HG03066 (cell line): ENCODE measurements at regions not wholly inside any gene's neighbourhood (a gene's known extent, or its start where the extent isn't known, plus 50 kb on each side); places are given as distances from the start of the nearest gene placed in this dataset.

Source experiments
- ATAC-seq: cut with Tn5 transposase; IDR thresholded peaks from one replicate; pipeline ENCODE4 v1.9.1; 2021; ENCODE audit warnings: low read depth; ENCODE audit not compliant: unreplicated experiment

DNA sequence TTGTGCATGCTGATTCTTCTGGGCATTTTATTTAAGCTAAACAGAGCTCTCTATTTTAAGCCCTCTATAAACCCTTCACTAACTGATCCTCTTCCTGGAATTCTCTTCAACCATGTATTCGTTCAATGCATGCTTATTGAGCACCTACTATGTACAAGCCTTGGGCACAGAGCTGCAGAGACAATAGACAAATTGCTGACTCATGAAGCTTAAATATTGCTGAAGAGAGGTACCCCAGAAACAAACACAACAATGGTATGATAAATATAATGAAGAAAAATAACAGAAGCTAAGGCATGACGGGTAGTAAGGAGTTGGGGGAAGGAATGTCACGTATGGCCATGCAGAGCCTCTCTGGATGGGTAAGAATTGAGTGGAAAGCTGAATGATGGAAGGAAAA lies 222.2 kb downstream of the PPARGC1A start:
- no peak for ATAC-seq

DNA sequence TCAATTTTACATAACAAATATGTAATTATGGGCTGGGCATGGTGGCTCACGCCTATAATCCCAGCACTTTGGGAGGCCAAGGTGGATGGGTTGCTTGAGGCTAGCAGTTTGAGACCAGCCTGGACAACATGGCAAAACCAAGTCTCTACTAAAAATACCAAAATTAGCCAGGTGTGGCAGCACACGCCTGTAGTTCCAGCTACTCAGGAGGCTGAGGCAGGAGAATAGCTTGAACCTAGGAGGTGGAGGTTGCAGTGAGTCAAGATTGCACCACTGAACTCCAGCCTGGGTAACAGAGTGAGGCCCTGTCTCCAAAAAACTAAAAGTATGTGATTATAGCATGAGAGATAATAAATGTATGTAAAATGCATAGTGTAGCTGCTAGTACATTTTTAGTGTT lies 229.0 kb downstream of the PPARGC1A start:
- no peak for ATAC-seq

DNA sequence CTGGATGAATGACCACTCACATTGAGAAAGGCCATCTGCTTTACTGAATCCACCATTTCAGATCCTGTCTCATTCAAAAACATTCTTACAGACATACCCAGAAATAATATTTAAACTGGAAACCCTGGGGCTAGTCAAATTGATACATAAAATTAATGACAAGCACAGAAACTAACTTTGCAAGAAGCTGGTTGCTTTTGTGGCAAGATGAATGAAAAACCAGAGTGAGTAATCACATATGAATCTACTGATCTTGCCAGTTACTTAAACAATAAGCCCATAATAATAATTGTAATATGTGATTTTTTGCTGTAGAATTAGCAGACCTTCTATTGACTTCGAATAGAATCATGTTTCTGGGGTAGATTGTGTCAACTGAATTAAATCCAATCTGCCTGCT lies 235.1 kb downstream of the PPARGC1A start:
- no peak for ATAC-seq

DNA sequence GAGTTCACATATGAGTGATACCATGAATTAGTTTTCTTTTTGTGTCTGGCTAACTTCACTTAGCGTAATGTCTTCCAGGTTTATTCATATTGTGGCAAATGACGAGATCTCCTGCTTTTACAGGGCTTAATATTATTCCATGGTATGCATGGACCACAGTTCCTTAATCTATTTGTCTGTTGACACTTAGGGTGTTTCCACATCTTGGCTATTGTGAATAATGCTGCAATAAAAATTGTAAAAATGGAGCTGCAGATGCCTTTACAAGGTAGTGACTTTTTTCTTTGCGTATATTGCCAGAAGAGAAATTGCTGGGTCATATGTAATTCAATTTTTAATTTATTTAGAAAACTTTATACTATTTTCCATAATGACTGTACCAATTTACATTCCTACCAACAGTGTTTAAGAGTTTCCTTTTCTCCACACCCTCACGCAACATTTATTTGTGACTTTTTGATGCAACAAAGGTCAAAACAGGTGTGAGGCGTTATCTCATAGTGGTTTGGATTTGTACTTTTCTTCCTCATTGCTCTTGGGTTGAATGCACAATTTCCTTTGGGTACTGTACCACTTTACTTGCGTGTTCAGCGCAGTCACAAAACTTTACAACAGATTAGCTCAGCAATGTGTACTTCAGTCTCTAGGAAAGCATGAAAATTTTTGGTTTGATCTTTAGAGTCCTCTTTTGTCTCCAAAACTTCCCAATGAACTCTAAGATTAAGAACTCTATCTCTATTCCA lies 240.8 kb downstream of the PPARGC1A start:
- ATAC-seq, result no peak

DNA sequence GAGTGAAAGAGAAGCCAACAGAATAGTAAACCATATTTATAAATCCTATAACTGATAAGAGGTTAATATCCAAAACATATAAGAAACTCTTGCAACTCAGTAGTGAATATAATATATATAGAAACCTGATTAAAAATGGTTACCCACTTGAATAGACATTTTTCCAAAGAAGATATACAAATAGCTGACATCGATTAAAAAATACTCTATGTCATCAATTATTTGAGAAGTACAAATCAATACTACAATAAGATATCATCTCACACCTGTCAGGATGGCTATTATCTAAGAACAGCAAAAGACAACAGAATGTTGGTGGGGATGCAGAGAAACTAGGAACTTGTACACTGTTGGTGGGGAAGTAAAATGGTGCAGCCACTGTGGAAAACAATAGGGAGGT lies 254.4 kb downstream of the PPARGC1A start:
- no peak for ATAC-seq

DNA sequence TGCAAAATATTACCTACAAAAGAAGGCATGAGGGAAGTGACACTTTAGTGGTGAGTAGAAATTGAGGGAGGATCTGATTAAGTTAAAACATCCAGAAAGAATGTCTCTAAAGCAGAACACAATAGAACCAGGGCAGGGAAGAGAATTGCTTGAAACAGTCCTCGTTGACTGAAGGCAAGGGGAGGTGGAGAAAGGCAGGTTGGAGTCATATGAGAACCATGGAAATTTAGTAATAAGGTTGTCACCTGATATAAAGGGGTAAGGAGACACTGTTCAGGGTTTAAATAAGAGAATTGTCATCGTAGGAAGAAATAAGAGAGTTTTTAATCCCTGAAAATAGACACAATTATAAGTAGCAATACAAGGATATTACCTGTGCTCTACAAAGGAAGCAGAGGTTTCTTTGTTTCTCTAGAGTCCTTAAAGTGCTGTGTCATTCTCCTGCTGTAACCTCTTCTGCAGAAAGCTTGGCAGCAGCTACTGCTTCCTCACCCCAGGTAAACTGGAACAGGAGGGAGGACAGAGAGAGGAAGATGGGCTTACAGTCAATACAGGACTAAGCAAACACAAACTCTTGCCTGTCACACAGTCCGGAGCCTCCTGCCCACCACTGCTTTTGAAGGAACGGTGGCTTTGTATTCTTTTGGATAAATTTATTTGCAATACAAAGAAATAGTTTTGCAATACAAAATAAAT lies 258.4 kb downstream of the PPARGC1A start:
- ATAC-seq, result no peak

DNA sequence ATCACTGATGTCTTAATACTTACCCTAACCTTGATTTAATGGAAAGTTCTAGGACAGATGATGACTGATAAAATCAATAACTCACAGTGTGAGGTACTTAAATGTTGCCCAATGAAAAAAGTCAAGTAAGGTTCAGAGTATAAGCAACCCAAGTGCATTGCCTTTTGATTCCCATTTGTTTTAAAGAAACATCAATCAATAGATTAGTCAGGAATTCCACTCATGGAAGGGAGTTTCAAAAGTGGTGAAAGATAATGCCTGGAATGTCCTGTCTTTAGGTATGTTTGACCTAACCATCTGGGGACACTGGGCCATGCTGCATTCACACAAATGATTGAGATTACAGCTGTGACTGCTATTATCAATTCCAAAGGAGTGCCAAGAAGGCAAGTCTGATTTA lies 259.7 kb downstream of the PPARGC1A start:
- no peak for ATAC-seq

DNA sequence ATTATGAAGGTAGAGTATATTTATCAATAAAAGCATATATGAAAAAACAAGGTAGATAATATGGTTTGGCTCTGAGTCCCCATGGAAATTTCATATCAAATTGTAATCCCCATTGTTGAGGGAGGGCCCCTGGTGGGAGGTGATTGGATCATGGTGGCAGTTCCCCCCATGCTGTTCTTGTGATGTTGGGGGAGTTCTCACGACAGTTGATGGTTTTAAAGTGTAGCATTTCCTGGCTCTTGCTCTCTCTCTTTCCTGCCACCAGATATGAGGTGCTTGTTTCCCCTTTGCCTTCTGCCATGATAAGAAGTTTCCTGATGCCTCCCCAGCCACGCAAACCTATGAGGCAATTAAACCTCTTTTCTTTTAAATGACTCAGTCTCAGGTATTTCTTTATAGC lies 260.4 kb downstream of the PPARGC1A start:
- ATAC-seq, result no peak

DNA sequence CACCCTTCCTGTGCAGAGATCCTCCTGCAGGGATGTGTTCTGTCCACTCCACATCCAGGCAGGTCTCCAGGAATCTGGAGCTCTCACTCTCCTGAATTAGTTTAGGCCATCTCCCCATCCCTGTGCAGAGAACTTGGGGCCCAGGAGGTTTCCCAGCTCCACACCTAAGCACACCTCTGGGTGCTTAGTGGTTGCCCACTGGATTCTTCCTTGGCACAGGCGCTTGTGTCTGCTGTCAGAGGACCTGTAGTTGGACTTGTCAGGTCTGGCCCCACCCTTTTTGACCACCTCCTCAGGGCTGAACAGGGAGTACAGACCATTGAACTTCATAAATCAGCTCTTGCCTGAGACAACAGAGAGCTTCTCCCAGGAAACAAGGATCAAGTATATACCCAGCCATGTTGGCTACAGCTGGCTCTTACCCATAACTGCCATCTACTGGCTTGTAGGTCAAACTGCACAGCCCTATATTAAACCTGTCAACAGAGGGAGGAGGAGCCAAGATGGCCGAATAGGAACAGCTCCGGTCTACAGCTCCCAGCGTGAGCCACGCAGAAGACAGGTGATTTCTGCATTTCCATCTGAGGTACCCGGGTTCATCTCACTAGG lies 275.5 kb downstream of the PPARGC1A start:
- peak; percentile 80 for ATAC-seq

DNA sequence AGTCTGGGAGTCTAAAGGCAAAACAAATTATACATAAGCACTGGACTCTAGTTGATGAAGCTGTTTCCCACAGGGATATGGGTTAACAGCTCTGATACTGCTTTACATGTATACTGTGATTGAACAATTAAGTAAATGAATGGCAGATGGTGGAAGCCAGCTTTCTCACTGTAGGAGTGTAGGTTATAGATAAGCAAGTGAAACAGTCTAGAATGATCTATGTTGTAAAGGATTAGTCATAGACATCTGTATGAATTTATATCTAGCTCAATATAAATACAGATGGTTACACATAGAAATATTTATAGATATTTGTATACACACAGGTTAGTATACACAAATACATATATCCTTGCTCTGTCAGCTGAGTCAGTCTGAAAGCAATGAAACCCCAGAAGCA lies 276.1 kb downstream of the PPARGC1A start:
- ATAC-seq, result no peak

DNA sequence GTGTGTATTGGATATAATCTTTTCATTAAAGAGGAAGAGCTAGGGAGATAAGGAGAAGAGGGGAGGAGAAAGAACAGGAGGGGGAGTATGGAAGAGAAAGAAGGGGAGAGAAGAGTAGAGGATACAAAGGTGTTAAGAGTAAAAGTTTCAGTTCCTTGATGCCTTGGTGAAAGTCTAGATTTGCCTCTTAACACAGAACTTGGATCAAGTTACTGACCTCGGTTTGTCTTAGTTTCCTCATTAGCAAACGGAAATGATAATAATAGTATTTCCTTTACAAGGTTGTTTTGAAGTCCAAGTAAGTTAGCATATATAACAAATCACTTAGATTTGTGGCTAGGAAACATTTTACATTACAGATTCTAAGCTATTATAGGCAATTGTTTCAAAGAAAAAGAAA lies 287.1 kb downstream of the PPARGC1A start:
- ATAC-seq, result no peak

DNA sequence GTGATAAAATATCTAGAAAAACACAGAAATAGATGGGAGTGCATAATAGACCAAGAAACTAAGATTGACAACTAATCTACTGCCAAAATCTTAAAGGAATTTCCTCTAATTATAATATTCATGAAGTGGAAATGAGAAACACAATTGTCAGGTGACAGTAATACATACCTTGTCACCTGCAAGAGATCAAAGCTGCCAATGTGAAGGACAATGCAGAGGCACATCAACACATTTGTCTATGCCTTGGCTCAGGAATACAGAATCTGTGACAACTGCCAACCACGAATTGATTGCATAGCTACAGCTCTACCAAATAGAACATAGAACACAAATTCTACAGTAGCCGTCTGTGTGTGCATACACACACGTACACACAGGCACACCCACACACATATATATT lies 295.7 kb downstream of the PPARGC1A start:
- no peak for ATAC-seq

DNA sequence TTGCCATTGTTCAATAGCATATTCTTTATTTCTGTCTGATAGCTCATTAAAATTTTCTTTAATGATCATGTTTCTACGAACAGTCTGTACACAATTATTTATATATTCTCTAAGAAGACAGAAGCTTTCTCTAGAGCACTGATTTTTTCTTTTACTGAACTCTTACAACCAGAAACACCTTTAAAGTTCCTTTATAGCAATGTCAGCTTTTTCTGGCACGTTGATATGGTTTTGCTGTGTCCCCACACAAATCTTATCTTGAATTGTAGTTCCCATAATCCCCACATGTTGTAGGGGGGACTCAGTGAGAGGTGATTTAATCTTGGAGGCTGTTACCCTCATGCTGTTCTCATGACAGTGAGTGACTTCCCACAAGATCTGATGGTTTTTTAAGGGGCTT lies 299.4 kb downstream of the PPARGC1A start:
- no peak for ATAC-seq

DNA sequence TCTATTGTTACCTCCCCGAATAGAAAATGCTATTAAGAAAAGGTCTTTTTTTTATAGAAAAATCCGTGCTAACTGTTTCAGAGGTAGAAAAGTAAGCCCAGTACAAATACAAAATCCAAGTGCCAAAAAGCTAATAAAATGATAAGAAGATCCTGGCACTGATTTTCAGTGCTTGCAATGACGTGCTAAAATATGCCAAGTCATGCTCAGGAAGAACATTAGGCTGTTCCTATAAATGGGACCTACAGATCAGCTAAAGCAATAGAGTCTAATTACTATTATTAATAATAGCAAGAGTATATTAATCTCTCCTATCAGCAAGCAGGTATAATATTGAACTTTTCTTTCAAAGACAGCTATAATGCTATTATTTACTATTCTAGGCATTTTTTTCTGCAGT lies 305.8 kb downstream of the PPARGC1A start:
- no peak for ATAC-seq

DNA sequence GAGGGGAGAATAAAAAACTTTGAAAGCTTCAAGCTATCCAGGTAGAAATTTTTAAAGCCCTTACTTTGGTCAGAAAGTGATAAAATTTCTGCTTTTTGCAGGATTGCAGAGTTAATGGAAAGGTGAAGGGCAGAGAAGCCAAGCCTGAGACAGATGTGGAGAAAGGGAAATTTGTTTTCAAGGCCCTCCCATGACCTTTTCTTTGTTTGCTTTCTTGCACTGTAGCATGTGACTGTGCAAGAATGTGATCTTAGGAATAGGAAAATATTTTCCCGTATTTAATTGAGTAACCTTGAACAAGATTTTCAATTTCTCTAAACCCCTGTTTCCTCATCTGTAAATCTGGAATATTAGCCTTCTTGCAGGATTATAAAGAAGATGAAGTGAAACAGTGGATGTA lies 307.2 kb downstream of the PPARGC1A start:
- no peak for ATAC-seq

DNA sequence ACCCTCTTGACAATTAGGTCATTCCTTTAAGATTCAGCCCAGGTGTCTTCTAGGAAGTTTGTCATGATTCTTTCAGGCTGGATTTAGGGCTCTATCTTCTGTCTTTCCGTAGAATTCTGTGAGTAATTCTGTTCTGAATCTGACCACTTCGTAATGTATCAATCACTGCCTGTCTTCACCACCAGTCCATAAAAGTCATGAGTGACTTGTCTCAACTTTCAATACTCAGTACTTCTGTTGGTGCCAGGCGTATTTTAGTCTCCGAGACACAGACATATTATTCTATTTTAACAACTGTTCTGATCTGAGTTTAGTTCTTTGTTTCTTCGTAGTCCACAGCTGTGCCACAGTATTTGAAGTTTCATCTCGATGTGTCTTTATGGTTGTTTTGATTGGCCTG lies 310.7 kb downstream of the PPARGC1A start:
- no peak for ATAC-seq

DNA sequence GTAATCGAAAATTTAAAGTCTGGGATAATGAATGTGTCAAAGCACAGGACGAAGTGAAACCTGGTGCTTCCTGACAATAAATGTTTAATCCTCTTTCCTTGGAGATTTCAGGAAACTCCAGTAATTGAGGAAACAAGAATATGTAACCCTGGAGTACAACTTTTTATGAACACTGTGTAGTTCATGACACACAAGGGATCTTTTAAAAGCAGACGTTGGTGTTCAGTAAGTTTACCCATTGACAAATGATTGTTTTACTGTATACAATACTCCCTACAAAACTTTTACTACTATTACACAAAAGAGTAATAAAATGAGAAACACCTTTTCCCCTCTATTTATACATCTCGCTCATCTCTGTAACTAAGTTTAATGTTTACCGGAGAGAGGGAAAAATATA lies 312.4 kb downstream of the PPARGC1A start:
- no peak for ATAC-seq

DNA sequence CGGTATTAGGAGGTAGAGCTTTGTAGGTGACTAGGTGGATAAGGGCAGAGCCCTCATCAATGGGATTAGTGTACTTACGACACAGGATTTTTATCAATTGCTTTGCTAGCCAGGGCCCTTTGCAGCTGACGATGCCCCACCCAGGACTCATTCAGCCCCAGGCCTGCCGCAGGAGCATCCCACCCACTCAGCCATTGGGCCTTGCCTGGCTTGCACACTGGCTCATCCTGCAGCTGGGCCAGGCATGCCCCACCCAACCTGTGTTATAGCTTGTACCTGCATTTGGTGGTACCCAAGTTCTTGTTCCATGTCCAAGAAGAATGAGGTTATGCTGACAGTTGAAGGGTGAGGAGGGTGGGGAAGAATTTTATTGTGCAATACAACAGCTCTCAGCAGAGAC lies 317.5 kb downstream of the PPARGC1A start:
- ATAC-seq, result no peak

DNA sequence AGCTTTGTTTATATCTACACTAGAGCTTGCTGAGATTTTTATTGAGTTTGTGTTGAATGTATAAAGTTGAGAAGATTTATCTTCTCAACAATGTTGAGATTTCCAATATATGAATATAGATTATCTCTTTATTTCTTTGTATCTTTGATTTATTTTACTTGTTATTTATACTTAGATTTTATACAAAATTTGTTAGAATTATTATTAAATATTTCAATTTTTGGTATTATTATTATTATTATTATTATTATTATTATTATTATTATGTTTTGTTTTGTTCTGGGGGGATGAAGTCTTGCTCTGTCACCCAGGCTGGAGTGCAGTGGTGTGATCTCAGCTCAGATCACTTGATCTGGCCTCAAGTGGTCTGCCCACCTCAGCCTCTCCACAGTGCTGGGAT lies 322.5 kb downstream of the PPARGC1A start:
- ATAC-seq, result no peak

DNA sequence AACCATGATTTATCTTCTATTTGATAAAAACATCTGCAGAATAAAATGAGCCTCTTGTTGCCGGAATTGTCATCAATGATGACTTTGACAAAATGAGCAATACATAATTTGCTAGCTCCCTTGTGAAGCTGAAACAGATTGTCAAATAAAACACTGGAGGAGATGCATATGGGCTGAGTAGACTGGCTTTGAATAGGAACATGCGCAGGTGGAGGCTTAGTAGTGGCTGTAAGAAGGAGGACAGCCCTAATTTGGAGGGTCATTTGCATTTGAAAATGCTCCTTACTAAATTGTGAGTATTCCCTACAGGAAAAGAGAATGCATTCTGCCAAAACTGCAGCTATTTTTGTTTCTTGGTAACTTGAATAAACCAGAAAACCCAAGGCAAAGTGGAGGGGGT lies 329.1 kb downstream of the PPARGC1A start:
- no peak for ATAC-seq

DNA sequence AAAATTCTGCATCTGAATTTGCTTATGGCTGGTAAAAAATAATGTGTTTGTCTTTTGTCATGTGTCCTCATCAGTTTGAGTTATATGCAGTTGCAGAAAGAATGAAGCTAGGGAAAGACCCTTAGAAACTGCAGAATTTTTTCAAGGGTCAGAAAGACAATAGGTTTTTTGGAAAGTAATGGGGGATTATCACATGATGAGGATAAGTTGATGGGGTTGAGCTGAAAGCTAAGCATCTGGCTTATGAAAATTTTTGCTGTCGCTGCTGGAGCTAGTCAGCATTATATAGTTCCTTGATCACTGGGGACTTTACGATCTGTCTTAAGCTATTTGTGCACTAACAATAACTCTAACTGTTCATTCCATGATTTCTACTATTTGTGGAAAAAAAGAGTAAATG lies 331.7 kb downstream of the PPARGC1A start:
- ATAC-seq, result no peak

DNA sequence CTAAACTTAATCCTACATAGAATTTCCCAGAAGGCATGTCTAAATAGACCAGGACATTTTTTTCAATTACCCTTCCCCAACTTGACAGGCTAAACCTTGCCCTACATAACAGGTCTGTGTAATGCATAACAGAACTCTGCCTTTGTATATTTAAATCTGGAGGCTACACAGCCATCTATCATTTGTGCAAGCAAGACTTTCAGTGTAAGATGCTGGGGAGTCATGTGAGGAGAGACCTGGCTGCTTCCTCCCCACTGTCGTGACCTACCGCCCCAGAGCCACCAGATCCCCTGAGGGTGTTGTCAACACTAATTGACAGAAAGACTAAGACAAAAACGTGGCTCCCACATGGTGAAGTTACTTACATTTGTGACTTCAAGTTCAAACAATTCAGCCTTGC lies 342.2 kb downstream of the PPARGC1A start:
- no peak for ATAC-seq
